Endodermal cell (in vitro differentiated cells): ENCODE measurements at regions not wholly inside any gene's neighbourhood (a gene's known extent, or its start where the extent isn't known, plus 50 kb on each side); places are given as distances from the start of the nearest gene placed in this dataset.

ENCODE experiments used
- DNase-seq: peaks from one replicate; pipeline ENCODE4 v3.0.0-alpha.2; 2017
- H3K27ac ChIP-seq: 2 replicates; pipeline ENCODE4 v1.5.1; 2013; ENCODE audit warnings: mild to moderate bottlenecking, low read depth, low read length, moderate library complexity
- H3K27me3 ChIP-seq: 2 replicates; pipeline ENCODE4 v1.6.1; 2013; ENCODE audit warnings: mild to moderate bottlenecking, low read length, moderate library complexity; ENCODE audit not compliant: insufficient read depth, control insufficient read depth, poor library complexity, severe bottlenecking
- H3K36me3 ChIP-seq: 2 replicates; pipeline ENCODE4 v1.7.0; 2013; ENCODE audit warnings: mild to moderate bottlenecking, low read length, moderate library complexity; ENCODE audit not compliant: control insufficient read depth, insufficient read depth
- H3K4me1 ChIP-seq: one replicate; pipeline ENCODE4 v1.7.0; 2013; ENCODE audit warnings: low read length; ENCODE audit not compliant: control insufficient read depth, insufficient read depth
- H3K4me3 ChIP-seq: 2 replicates; pipeline ENCODE4 v1.5.1; 2013; ENCODE audit warnings: mild to moderate bottlenecking, low read length, moderate library complexity
- H3K9ac ChIP-seq: 2 replicates; pipeline ENCODE4 v1.6.1; 2013; ENCODE audit warnings: mild to moderate bottlenecking, low read length, moderate library complexity; ENCODE audit not compliant: poor library complexity, severe bottlenecking; ENCODE audit errors: extremely low read depth
- H3K9me3 ChIP-seq: 2 replicates; pipeline ENCODE4 v1.6.1; 2013; ENCODE audit warnings: mild to moderate bottlenecking, low read length, moderate library complexity; ENCODE audit not compliant: control insufficient read depth
- H3K27ac Mint-ChIP-seq: 2 replicates; pipeline ENCODE4 v1.8.0; 2020; ENCODE audit warnings: mixed read lengths
- H3K27me3 Mint-ChIP-seq: 2 replicates; pipeline ENCODE4 v1.8.0; 2021; ENCODE audit warnings: mild to moderate bottlenecking, mixed read lengths; ENCODE audit not compliant: insufficient read depth
- H3K36me3 Mint-ChIP-seq: 2 replicates; pipeline ENCODE4 v1.8.0; 2020; ENCODE audit warnings: low read depth, mixed read lengths
- H3K4me1 Mint-ChIP-seq: 2 replicates; pipeline ENCODE4 v1.8.0; 2020; ENCODE audit warnings: mixed read lengths
- H3K4me3 Mint-ChIP-seq: 2 replicates; pipeline ENCODE4 v1.8.0; 2020; ENCODE audit warnings: mild to moderate bottlenecking, moderate library complexity, mixed read lengths
- H3K9me3 Mint-ChIP-seq: 2 replicates; pipeline ENCODE4 v1.8.0; 2020; ENCODE audit warnings: mild to moderate bottlenecking, mixed read lengths
- WGBS, 2 experiments: methylation state at CpG; one replicate each; pipeline versions ENCODE4 v1.1.5 to v1.1.7; 2013; ENCODE audit warnings: missing lambda C conversion rate in 2 of 2, mixed read lengths in 1 of 2; ENCODE audit not compliant: insufficient coverage in 1 of 2, insufficient read length in 1 of 2; 5-methylcytosine and 5-hydroxymethylcytosine counted together
- TF ChIP-seq, protein P1 (sequence below): fragments of 200-600 bp; sonication (generic); conservative IDR thresholded peaks from 2 replicates; pipeline ENCODE4 v1.5.0; 2021; ENCODE audit warnings: antibody characterized with exemption, mild to moderate bottlenecking

DNA sequence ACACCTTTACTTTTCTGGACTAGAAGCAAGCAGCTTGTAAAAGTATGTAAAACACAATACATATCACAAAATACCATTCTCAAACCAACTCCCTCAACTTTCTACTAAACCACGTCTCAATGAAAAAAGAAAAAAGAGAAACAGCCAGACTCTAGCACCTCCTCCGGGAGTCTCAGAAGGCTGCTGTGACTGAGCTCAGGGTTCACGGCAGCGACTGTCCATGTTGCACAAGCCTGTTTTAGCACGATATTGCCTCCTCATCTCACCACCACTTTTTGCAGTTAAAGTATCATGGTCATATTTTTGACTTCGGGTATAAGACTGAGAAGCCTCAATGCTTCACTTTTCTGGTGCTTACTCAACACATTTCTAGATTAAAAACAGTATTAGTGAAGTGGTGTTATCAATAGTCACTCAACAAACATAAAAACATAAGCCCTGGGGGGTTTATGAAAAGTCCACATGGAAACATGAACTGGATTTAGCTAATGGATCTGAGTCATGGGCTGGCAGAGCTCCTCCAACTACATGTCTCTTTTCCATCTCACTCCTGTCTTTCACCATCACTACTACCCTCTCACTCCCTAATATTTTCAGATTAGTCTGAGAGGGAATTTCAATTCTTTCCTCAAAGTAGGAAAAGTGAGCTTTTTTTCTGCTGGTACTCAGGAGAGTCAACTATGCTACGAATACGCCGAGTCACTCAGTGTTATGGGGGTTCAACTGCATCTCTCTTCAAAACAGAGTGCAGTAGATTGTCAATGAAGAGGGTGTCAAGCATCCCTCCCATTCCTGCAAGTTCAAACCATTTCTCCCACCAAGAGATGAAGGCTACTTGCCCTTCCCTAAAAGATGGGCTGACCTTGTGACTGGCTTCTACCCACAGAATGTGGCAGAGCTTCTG is 113.7 kb downstream of the OSR1 start:
- Histone ChIP-seq H3K27ac (no peak overlapping the region), H3K4me3 (no peak overlapping the region), H3K36me3 (no peaks in the 10 kb centered on the region), H3K9ac (no peak overlapping the region), H3K27me3 (no peaks in the 10 kb centered on the region), H3K4me1 (no peaks in the 10 kb centered on the region), H3K9me3 (no peaks in the 10 kb centered on the region)
- Mint-ChIP-seq H3K9me3 (no peaks in the 10 kb centered on the region), H3K4me1 (no peaks in the 10 kb centered on the region), H3K36me3 (no peaks in the 10 kb centered on the region), H3K4me3 (no peak overlapping the region), H3K27ac (no peak overlapping the region), H3K27me3 (no peaks in the 10 kb centered on the region)
- DNase-seq = no peak
- WGBS, 2 experiments = 90 to 91% methylated on average over 8 to 9 of the region's 9 CpGs
- TF ChIP-seq, protein P1, sequence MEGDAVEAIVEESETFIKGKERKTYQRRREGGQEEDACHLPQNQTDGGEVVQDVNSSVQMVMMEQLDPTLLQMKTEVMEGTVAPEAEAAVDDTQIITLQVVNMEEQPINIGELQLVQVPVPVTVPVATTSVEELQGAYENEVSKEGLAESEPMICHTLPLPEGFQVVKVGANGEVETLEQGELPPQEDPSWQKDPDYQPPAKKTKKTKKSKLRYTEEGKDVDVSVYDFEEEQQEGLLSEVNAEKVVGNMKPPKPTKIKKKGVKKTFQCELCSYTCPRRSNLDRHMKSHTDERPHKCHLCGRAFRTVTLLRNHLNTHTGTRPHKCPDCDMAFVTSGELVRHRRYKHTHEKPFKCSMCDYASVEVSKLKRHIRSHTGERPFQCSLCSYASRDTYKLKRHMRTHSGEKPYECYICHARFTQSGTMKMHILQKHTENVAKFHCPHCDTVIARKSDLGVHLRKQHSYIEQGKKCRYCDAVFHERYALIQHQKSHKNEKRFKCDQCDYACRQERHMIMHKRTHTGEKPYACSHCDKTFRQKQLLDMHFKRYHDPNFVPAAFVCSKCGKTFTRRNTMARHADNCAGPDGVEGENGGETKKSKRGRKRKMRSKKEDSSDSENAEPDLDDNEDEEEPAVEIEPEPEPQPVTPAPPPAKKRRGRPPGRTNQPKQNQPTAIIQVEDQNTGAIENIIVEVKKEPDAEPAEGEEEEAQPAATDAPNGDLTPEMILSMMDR = no peak

DNA sequence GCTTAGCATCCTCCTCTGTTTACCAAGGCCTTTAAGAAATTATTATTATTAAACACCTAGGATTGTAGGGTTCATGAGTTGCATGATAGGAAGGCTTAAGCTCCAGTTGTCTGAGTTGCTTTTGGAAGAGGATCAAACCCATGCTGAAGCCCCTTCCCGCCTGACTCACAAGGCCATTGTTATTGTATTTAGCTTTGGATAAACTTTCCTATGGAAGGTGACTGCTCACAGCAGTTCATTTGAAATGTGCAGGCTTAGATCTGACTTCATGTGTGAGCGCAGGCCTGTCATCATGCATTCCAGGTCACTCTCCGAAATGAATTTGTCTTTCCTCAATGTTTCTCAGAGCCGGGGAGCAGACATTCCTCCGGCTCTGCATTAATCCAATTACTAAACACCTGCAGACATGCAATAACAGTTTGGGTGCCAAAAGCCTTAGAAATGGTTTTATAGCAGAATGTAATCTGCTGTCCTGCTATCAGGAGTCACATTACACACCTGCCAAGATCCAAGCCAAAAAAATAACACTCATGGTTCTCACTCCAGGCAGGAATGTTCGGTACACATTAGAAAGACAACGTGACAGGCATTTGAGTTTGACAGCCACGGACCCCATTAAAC is 119.9 kb downstream of the OSR1 start:
- H3K4me1 Mint-ChIP-seq = peaks cover 6% of the 10 kb centered on the region
- no peaks in the 10 kb centered on the region for H3K9me3 ChIP-seq
- H3K4me1 ChIP-seq = no peaks in the 10 kb centered on the region
- TF ChIP-seq, protein P1 = no peak
- no peak overlapping the region for H3K27ac ChIP-seq
- H3K9ac ChIP-seq = no peak overlapping the region
- no peaks in the 10 kb centered on the region for H3K36me3 Mint-ChIP-seq
- DNase-seq = no peak
- H3K27me3 Mint-ChIP-seq = no peaks in the 10 kb centered on the region
- H3K9me3 Mint-ChIP-seq = no peaks in the 10 kb centered on the region
- H3K27ac Mint-ChIP-seq = no peak overlapping the region
- H3K4me3 Mint-ChIP-seq = no peak overlapping the region
- 94 to 100% methylated on average over 4 to 8 of the region's 8 CpGs for WGBS, 2 experiments
- H3K4me3 ChIP-seq = no peak overlapping the region
- H3K27me3 ChIP-seq = no peaks in the 10 kb centered on the region
- H3K36me3 ChIP-seq = no peaks in the 10 kb centered on the region

- H3K9me3 ChIP-seq = no peaks in the 10 kb centered on the region
- no peak overlapping the region for H3K27ac ChIP-seq
- no peak overlapping the region for H3K9ac ChIP-seq
- H3K4me3 ChIP-seq = no peak overlapping the region
- H3K4me1 Mint-ChIP-seq = peaks cover 6% of the 10 kb centered on the region
- DNase-seq = no peak
- no peak overlapping the region for H3K27ac Mint-ChIP-seq
- H3K36me3 ChIP-seq = no peaks in the 10 kb centered on the region
- no peak overlapping the region for H3K4me3 Mint-ChIP-seq
- TF ChIP-seq, protein P1 = no peak
- no peaks in the 10 kb centered on the region for H3K36me3 Mint-ChIP-seq
- H3K4me1 ChIP-seq = no peaks in the 10 kb centered on the region
- no peaks in the 10 kb centered on the region for H3K27me3 Mint-ChIP-seq
- 93 to 95% methylated on average over 2 of the region's 2 CpGs for WGBS, 2 experiments
- no peaks in the 10 kb centered on the region for H3K9me3 Mint-ChIP-seq
- no peaks in the 10 kb centered on the region for H3K27me3 ChIP-seq
Measured at GRCh38 chr2:19235308-19235707, 123.1 kb downstream of the OSR1 start.
